GM21381 (cell line): ENCODE measurements at regions not wholly inside any gene's neighbourhood (a gene's known extent, or its start where the extent isn't known, plus 50 kb on each side); places are given as distances from the start of the nearest gene placed in this dataset.
"Not testable (repeated sequence)": the region's sequence is repeated elsewhere in the genome, so short reads cannot be mapped to it uniquely, and the experiment has no call there.

Source experiments
- ATAC-seq: cut with Tn5 transposase; IDR thresholded peaks from one replicate; pipeline ENCODE4 v1.9.1; 2021; ENCODE audit warnings: mild to moderate bottlenecking, moderate library complexity; ENCODE audit not compliant: unreplicated experiment

DNA sequence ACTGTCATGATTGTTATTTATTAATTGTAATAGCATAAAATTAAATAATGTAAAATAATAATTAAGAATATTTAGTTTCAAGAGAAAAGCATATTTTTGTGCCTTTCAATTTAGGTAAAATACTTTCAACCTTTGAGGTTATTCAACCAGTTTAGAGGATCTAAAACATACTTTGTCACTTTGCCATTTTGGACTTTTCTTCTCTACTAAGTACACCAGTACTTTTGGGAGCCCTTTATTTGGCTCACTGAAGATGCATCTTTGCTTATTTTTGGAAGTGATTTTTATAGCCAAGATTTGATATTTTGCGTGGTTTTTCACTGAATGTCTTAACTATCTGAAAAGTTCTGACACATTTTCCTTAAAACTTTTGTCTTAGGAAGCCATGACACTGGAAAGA is 860.5 kb downstream of the SORCS1 start:
- no peak for ATAC-seq

DNA sequence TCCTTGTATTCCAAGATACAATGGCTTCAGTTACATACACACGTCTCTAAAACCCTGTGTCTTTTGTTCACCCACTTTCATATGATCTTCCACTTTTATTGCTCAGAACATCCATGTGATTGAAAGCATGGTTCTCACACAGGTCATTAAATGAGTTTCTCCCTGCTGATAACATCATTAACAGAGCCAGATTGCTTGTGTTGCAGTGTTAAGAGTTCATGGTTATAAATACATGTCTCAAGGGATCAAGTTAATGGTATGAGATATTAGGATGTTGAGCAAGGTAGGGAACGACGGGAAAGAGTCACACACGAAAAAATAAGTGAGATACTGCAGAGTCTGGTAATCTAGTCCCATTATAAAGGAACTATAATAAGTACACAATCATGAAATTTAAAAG is 861.5 kb downstream of the SORCS1 start:
- ATAC-seq = no peak

DNA sequence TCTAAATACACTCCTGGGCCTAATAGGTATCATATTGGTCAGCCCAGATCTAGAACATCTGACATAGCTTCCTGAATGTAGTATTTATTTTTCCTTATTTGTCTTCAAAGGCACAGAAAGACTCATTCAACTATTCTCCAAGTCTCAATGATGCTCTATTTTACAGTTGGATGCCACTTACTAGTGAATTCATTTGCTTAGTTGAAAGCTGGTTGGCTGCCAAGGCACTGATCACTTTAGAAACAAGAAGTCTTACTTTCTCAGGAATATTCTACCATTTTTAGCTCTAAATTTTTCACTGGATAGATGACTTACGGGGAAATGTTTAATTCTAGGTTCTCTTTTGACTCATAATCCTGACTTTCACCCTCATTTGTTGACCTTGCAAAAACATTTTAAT is 863.4 kb downstream of the SORCS1 start:
- no peak for ATAC-seq

DNA sequence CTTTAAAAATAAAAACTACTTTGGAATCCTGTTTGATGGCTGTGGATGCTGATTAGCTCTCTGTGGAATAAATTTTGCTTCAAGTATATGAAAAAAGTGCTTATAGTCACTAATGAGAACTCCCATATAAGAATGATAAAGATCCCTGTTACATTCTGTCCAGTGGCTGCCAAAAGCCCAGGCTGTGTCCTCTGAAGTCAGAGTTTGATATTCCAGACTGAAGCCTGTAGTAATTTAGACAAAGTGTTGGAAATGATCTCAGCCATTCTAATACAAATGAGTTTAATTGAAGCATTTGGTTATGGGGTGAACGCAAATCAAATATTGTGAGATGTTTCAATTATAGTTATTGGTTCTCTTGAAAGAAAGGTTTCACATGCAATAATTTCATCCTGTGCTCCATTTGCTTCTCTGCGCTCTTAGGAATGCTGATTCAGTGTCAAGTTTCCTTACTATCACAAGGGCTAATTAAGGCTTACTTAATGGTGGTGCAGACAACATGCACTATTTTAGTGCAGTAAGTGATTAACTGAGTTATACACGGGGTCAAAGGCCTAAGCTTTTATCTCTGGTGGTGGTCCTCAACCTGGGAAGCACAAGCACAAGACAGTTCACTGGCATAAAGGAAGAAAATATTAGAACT is 867.6 kb downstream of the SORCS1 start:
- ATAC-seq = no peak

DNA sequence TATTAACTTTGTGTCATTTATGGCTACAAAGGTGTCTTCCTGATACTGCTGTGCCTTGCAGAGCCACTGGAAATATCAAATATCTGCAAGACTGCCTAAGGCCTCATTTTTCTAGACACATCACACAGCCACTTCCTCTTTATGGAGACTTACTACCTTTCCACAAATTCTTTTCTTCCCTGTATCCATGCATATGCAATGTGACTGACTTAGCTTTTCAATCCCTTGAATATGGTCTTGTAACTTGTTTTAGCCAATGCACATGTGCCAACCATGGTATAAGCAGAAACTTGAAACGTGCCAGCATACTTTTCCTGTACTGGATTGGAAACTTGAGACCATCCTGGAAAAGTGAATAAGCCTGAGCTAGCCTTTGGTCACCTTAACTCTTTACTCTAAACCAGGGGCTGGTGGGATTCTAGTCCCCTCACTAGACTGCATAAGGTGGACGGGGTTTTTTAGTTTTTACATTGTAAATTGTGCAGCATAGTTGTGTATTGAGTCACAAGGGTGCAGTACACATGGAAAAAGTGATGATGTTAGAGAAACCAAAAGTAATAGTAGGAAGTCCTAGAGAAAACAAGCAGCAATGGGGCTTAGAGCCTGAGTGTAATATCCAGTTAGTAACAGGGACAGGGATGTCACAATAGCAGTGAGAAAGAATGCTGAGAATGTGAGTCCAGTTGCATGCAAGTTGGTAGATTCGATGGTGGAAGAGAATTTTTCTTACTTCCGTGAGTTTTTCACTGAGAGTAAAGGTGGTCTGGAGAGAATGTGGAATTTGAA is 879.5 kb downstream of the SORCS1 start:
- ATAC-seq = no peak

DNA sequence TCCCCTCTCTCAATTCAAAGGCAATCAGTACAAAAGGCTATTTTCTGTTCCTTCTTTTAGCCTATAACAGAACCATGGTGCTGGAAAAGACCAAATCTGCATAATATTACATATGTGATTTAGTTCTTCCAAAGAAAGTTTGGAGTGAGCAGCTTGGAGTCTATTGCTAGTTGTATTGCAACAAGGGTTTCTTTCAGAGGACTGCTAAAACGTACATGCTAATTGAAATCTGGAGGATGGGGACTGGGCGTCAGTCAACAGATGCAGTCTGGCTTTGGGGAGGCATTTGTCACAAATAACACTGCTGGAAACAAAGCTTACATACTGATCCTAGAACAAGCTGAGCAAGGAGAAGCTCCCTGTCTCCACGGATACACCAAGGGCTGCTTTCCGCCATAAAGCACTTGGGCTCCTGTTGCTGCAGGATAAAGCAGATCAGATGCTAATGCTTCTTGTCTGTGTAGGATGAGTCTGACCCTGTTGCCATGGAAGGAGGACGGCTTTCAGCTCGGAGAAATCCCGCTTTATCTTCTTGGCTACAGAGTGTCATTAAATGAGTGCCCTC is 883.5 kb downstream of the SORCS1 start:
- ATAC-seq = no peak

DNA sequence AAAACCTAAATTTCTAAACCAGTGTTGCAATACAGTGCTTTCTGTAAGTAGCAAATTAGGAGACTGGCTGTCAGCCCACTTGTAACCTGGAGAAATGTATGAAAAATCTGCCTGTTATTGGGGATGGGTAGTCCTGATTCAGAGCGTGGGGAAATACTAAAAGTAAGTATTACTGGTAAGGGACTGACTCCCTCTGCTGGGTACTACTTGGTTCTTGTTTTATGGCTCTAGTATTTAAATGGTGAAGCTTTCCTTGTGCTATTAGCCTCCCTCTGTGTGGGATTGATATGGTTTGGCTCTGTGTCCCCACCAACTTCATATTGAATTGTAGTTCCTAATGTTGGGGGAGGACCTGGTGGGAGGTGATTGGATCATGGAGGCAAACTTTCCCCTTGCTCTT is 886.1 kb downstream of the SORCS1 start:
- no peak for ATAC-seq

DNA sequence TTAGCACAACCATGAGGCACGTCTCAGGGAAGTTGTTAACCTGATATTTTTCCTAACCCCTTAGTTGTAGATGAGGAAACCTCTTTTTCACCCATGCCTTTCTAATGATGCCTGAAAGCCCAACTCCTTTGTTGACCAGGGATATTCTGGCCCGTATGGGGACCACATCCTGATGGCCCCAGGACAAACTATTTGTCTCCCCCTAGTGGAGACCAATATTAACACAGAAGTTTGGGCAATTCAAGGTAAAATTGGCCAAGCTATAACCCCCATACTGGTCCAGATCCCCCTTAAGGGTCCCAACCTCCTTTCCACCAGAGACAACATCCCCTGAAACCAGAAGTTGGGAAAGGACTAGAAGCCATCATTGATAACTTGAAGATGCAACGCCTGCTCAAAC is 893.3 kb downstream of the SORCS1 start:
- ATAC-seq = no peak

DNA sequence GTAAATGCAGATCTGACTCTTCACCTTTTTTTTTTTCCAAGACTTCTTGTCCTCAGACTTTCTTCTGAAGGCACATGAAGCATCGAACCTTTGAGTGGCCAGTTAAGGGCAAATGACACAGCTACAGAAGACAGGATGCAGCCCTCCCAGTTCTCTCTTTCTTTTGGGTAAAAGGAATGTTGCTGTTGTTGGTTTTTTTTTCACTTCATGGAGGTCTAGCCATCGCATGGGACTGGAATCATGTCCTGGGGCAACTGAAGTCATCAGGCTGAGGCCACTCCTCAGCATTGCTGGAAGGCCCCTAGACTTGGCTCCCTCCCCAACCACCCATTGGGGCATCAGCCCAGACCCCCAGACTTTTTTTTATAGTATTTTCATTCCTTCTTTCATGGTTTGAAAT is 896.5 kb downstream of the SORCS1 start:
- no peak for ATAC-seq

DNA sequence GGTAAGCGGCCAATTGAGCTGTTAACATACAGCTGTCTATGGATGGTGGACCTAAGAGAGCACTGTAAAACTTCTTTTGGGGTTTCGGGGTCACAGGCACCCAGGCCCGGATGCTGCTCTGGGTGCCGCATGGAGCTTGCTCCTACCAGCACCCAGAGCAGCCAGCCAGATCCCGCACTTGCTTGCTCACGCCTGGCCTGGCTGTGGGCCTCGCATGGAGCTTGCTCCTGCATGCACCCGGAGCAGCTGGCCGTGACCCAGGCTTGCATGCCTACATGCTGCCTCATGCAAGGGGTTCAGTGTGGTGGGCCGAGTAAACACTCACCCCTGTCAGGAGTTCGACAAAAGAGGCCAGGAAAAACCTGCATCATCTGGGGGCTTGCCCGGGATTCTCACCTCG is 896.9 kb downstream of the SORCS1 start:
- ATAC-seq = no peak

DNA sequence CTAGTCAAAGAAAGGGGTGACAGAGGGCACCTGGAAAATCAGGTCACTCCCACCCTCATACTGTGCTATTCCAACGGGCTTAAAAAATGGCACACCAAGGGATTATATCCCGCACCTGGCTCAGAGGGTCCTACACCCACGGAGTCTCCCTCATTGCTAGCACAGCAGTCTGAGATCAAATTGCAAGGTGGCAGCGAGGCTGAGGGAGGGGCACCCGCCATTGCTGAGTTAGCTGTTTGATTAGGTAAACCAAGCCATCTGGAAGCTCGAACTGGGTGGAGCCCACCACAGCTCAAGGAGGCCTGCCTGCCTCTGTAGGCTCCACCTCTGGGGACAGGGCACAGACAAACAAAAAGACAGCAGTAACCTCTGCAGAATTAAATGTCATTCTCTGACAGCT is 907.1 kb downstream of the SORCS1 start:
- not testable (repeated sequence) for ATAC-seq

DNA sequence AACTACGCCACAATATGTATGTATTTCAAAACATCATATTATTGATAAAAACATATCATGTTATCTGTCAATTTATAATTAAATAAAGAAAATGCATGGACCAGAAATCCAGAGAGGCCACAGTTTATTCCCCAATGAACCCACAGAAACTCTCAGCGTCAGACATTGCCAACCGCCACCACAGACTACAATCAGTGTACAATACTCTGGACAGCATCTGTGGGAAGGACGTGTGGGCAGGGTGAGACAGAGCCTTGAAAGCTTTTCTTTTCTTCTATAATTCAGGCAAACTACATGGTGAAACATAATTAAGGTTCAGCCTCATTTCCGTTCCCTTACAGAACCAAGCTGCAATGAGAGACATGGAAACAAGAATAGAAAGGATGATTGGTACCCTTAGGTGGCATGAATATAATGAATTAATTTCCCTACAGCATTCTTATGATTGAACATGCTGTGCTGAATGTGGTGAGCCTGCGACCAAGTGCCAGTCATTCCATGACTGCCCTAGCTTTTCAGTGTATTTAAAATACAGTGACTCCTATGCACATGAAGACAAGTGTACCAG is 909.3 kb downstream of the SORCS1 start:
- no peak for ATAC-seq

DNA sequence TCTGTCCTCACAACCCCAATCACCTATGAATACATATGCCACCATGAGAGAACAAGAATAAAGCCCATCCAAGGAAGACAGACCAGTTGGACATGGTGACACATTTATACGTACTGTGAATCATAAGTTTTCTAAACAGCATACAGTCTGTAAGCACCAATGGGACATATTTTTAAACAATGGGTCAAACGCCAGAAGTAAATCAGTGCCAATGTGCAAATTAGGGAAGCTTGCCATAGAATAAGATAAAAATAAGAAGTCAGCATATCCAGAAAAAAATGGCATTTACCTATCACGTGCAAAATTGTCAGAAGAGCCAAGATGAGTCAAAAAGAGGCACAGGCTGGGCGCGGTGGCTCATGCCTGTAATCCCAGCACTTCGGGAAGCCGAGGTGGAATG is 910.4 kb downstream of the SORCS1 start:
- no peak for ATAC-seq

DNA sequence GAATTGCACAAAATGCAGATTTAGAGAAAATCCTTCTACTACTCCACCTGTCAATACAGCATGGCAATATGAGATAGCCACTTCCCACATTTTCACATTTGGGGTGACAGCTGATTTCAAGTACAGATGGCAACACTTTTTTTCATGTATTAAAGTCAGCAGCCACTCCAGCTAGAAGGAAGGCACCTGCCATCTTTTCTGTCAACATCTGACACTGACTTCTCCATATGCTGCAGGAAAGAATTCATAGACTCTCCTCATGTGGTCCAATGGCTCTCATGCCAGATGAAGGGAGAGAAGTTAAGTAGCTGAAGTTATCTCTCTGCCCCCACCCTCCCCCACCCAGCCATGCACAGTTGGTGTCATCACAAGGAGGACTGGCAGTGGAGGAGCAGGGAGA is 912.0 kb downstream of the SORCS1 start:
- ATAC-seq = no peak

DNA sequence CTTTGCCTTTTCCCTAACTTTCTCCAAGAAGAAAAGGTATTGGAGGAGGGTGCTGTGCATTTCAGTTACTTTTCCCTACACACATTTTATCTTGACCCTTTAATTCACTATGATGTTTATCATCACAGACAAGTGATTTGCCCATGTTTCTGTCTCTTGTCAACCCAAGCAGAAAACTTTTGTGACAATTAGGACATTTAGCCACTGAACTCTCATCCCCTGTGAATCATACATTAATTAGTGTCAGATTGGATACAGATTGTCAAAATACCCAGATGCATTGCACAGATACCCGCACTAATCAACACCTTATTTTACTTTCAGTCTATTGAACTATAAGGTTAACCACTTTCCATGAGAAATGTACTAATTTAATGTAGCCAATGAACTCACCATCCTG is 912.9 kb downstream of the SORCS1 start:
- ATAC-seq = no peak

DNA sequence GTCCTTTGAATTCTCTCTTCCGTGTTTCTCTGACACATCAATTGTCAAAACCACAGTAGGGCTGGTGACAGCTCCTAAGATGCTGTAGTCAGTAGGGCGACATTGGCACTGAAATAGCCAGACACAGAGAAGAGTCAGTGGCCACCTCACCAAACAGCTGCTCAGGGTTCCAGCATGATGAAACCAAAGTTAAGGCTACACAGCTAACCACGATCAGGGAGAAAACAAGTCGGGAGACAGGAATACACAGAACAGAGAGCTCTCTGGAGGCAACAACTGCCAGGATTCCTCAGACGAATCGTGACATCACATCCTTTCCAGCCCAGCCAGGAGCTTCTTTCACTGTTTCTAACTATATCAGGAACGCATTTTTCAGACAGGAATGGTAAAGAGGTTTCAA is 922.2 kb downstream of the SORCS1 start:
- ATAC-seq = no peak

DNA sequence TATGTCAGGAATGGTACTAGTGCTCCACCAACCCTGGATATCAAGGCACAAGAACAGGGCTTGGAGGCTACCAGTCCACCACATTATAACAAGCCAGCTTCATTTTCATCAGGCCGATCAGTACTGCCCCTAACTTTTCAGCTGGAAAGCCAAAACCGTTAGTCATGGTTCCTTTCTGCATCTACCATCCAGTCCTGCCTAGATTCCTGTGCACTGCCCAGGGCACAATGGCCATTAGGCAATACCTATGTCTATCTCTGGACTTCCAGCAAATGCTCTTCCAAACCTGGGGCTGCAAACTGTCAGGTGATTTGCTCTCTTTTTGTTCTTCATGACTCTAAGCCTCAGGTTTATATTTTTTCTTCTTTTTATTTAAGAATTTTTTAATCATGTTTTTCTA is 937.7 kb downstream of the SORCS1 start:
- no peak for ATAC-seq

DNA sequence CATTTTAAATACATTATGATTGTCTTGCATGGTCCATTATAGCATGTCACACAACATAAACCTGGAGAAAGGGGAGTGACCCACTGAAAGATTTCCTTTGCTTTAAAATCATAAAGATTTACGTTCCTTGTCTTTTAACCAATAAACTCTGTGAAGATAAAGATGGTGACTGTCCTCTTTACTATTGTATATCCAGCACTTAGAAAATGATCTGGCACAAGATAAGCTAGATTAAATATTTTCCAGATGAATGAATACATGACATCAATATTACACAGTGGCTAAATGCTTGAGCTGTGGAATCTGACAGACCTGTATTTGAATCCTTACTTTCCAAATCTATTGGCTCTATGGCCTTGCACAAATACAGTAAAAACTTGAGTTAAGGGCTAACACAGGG is 938.4 kb downstream of the SORCS1 start:
- no peak for ATAC-seq

DNA sequence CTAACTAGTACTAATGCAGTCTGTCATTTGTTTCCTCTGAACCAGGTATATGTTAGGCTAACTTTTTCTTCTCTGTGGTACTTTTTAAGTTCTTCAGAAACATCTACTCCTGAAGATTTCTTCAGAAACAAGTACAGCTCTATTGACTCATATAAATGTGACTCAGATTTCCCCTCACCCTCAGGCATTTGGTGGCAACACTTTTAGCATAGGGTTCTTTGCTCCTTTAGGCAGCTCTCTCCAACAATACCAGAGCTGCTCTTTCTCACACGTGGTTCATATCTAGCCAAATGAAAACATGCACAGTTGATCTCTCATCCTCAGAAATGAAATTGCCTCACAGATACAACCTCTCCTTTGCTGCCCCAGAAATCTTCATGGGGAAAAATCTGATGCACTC is 939.8 kb downstream of the SORCS1 start:
- no peak for ATAC-seq

DNA sequence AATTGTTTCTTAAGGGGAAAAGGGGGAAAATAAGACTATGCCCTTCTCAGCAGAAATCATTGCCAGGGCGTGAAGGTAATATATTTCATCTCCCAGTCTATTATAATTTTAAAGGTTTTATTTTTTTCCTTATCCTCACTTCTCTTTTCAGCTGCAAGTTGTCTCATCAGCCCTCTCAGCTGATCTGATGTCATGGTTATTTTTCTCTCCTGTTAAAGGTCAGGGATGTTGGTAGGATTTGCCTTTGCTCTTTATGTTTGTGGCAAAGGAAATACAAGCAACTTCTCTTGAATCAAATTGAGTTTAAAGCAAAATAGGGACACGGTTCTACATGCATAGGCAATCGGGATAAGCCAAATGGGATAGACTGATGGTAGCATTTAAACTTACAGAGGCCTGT is 946.9 kb downstream of the SORCS1 start:
- ATAC-seq = no peak

DNA sequence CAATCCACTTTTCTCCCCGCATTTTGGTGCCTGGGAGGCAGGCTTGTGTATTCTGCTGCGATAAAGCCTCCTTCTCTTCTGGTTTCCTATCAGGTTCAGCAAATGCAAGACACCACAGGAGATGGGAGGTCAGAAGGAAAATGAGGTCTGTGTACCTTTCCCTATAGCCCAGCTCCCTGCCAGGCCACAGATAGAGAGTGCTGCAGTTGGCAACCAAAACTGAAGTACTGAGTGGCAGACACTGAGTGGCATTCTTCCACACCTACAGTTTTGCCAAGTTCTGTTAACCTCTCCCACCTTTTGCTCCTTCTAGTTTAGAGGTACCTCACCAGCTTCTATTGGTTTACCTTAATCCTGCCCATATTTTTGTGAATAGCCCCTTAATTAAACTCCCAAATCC is 948.4 kb downstream of the SORCS1 start:
- ATAC-seq = no peak

DNA sequence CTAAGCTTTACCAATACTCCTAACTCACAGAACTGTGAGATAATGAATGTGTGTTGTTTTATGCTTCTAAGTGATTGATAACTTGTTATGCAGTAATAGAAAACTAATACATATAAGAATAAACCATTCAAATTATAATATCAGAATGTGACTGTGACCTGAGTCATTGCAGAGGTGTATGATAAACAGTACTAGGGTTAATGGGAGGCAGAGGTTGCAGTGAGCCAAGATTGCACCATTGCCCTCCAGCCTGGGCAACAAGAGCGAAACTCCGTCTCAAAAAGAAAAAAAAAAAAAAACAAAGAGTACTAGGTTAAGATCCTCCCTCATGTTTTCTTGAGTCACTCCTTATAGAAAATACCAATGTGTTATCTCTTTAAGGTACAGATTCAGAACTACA is 950.3 kb downstream of the SORCS1 start:
- no peak for ATAC-seq
